ENCODE measurements at regions not wholly inside any gene's neighbourhood (a gene's known extent, or its start where the extent isn't known, plus 50 kb on each side); places are given as distances from the start of the nearest gene placed in this dataset.
"Not testable (repeated sequence)": the region's sequence is repeated elsewhere in the genome, so short reads cannot be mapped to it uniquely, and the experiment has no call there.

DNA sequence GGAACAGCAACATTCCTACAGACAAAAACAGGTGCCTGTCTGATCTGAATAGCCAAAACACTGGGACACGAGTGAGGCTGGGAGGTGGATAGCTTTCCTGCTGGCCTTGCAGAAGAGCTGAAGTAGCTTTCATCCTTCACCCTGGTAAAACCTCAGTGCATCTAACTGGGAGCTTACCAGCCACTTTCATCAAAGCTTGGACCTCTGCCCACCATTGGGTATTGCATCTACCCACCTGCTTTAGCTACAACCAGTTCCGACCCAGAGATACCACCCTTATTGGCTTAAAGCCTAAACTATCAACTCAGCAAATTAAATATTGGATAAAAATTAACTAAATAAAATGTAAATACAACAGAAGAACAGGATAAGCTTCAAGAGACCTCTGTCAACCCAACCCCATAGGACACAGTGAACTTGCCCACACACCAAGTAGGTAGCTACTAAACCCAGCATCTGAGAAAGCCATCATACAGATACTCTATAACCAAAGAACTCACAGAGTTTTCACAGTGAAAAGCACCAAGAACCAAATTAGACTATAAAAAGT lies 866.3 kb downstream of the FSCB start:
- FAIRE-seq, result no peak
- DNase-seq (ENCODE audit: low spot score in 2 of 2), result no peak

DNA sequence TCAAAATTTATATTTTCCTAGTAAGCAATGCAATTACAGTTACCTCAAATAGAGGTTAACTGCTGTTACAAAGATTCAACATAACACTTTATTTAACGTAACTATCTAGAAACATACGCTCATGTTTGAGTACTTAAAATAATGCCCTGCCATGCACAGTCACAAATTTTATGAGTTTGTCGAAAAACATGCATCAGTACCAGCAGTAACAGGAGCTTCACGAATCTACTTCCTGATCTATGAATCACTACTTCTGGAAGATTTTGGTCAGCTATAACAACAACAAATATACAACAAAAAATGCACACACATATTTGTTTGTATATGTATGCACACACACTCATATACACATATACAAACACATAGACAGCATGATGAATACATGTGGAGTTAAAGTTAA lies 881.8 kb downstream of the FSCB start:
- DNase-seq (ENCODE audit: low spot score in 2 of 2) (no peak), FAIRE-seq (no peak)

DNA sequence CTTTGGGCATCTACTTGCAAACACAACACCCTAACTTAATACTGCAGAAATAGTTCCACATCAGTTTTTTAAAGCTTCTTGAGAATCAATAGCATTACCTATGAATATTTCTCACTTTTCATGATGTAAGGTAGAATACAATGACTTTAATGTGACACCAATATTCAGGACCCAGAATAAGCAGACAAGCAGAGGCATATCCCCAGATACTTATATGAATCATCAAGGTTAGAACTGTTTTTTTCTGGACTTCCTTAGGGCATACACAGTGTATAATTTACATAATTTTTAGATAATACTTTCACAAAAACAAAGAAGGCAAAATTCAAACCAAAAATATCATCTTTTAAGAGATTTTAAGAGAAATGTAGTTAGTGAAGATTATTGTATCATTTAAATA lies 885.8 kb downstream of the FSCB start:
- FAIRE-seq (no peak), DNase-seq (ENCODE audit: low spot score in 2 of 2) (no peak)

DNA sequence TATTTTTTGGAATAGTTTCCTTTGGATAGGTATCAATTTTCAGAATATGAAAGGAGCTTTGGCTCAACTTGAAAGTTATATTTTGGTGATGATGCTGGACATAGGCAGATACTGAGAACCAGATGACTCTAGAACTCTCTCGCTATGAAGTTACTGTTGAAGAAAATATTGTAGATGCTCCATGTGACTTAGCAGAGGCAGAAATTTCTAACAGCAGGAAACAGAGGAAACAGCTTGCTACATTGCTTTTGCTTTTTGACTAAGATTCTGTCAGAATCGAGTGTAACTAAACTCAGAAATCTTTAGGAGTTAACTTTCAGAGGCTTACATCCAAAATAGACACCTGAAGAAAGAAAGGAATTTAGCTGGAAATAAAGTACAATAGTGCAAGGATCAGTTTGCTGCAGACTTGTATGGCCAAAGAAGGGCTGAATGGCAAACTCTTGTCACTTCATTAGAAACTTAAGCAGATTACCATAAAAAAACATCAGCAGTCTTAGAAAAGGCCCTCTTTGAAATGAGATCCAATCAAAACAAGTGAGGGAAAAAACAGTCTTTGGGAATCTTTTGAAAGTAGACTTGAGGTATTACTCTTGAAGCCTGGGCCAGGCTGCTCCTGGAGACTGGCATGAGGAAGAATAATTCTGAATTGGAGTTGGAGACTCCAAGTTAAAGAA lies 911.8 kb downstream of the FSCB start:
- no peak for FAIRE-seq
- no peak for DNase-seq (ENCODE audit: low spot score in 2 of 2)

DNA sequence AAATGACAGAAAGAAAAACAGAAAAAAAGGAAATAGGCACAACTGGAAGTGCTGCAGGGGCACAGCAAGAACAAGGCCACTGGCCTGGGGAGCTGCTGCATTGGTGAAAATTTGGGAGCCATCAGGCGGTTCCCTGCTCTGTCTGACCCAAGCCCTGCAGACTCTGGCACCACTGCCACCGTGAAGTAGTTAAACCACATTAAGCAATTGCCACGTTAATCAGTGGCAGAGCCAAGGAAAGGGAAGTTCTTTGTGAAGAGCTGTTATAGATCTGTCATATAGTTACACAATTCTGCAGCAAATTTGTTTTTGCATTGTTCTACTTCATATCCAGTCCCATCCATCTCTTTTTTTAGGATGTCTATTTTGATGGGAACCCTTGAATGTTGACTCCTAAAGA lies 915.3 kb downstream of the FSCB start:
- DNase-seq (ENCODE audit: low spot score in 2 of 2) (no peak), FAIRE-seq (no peak)

DNA sequence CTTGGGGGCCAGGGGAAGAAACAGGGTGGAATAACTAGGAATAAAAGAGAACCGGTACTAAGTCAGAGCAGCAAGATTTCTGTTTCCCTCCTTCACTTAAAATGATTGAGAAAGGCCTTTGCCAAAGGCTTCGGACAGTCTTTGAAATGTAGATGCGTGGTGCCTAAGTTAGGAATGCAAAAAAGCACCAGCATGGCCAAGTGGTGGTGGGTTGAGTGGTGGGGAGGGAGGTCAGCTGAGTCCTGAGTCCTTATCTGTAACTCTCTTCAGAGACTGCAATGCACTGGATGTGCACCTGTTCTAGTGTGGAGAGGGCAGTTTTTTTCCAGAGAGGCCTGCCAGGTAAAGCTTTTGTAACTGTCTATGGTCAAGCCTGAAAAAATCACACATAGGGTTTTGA lies 919.9 kb downstream of the FSCB start:
- FAIRE-seq (no peak), DNase-seq (ENCODE audit: low spot score in 2 of 2) (no peak)

DNA sequence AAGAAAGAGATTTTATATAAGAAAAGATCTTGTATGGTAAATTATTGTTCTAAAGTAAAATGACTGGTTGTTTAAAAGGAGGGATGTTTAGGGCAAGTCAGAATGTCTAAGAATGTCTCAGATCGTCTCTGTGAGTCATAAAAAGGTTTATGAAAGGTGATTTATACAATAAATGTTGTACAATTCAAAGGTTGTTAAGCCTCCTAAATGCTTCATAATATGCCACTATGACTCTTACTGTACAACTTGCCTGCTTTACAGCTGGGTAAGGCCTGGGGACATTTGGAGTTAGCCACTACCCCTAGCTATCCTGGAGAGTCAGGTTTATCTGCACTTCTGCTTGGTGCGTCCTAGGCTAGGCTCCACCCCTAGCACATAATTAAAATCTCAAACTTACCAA lies 927.4 kb downstream of the FSCB start:
- DNase-seq (ENCODE audit: low spot score in 2 of 2) (no peak), FAIRE-seq (no peak)

DNA sequence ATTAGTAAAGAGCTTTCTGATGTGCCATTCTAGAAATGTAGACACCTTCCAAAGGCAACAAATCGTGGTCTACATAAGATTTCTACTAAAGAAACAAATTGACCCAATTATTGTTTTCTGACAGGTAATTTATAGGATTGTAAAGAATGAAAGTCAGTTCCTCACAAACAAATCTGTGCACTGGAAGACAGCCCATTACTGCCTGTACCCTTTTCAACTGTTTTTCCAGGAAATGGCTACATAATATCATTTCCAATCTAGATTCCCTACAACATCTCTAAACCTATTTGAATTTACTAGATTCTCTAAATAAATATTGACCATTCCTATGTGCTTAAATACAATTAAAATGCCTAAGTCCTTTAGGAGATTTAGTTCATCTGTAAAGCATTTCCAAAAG lies 939.1 kb downstream of the FSCB start:
- no peak for DNase-seq (ENCODE audit: low spot score in 2 of 2)
- no peak for FAIRE-seq

DNA sequence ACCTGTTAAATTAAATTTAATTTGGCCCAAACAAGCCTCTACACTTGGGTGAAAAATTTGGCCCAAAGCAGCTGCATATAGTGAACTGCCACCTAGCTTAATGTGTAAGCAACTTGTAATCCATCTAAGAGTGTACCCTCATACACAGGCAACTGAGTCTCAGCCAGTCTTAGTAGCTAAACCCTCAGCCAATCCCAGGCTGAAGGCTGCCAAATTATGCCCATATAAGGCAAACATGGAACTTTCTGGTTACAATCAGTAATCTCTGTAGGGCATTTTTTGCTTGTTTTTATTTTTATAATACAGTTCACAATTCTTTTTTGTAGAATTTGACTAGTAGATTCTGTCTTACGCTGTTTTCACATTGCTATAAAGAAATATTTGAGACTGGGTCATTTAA lies 958.7 kb downstream of the FSCB start:
- DNase-seq (ENCODE audit: low spot score in 2 of 2) (no peak), FAIRE-seq (no peak)

DNA sequence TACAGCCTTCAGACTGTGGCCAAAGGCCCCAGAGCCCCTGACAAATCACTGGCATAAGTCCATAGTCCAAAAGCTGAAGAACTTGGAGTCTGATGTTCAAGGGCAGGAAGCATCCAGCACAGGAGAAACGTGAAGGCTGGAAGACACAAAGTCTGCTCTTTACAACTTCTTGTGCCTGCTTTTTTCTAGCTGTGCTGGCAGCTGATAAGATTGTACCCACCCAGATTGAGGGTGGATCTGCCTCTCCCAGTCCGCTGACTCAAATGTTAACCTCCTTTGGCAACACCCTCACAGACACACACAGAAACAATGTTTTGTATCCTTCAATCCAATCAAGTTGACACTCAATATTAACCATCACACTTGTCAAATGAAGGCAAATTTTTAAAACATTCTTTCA lies 959.5 kb downstream of the FSCB start:
- not testable (repeated sequence) for DNase-seq (ENCODE audit: low spot score in 2 of 2); FAIRE-seq

DNA sequence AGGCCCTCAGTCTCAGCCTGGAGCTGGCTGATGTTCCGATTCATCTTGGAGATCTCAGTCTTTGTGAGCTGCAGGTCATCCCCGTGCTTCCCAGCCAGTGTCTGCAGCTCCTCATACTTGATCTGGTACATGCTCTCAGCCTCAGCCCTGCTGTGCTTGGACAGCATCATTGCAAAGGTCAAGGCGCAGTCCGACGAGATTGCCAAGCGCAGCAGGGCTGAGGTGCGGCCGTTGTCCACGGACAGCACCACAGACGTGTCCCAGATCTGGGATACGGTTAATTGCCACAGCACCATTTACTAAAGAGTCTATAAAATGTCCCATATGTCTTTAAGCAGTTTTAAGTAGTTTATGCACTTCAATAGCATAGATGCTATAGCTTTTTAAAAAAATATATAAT lies 965.7 kb downstream of the FSCB start:
- DNase-seq (ENCODE audit: low spot score in 2 of 2), result no peak

DNA sequence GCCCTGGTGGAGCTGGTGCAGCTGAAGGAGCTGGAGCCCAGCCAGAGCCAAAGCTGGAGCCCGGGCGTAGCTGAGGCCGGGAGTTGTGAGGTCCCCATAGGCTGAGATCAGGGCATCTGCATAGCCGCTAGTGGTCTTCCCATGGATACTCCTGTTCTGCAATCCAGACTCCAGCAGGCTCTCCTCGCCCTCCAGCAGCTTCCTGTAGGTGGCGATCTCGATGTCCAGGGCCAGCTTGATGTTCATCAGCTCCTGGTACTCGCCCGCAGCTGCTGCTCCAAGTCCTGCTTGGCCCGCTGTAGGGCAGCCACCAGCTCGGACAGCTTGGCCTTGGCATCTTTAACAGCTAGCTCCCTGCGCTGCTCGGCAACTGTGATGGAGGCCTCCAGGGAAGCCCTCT lies 966.1 kb downstream of the FSCB start:
- no peak for FAIRE-seq
- no peak for DNase-seq (ENCODE audit: low spot score in 2 of 2)

More for the DNA sequence above, 965.7 kb downstream of the FSCB start:
- no peak for FAIRE-seq

DNA sequence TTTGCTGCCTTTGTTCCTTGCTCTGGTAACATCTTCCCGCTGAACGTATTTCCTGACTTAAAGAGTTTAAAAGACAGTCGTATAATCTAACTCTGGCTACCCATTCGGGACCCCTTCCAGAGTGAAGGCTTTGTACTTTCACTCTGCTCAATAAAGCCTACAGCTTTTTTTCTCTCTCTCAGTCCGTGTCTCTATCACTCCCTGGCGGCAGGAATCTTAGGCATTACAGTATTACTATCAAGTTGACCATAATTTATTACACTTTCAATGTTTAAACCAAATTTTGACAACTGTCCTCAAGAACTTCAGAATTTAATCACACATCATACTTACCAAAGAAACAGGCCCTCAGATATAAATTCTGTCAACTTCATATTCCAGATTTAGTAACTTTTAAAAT lies 967.9 kb downstream of the FSCB start:
- FAIRE-seq (no peak), DNase-seq (ENCODE audit: low spot score in 2 of 2) (no peak)

DNA sequence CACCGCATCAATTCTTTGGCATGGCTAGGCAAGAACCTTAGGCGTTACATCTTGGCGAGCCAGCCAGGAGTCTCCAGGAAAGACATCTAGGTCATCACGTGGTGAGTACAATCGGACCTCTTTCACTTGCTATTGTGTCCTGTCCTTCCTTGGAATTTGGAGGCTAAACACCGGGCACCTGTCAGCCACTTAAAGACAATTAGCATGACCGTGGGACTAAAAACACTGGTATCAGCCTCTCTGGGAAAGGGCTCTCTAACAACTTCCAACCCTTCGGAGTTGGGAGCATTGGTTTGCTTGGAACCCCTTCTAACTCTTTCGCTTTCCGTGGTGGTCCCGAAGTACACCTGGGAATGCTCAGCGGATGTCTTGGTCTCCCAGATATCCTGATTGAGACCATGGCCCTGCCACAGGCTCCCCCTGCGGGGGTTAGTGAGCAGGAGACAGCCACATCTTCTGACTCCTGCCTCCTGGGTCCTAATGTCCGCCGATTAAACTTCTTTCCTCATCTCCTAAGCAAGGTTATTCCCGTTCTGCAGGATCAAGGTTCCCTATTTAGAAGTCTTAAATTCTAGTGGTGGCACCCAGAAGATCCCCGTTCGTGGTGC lies 971.7 kb downstream of the FSCB start:
- no peak for DNase-seq (ENCODE audit: low spot score in 2 of 2)

DNA sequence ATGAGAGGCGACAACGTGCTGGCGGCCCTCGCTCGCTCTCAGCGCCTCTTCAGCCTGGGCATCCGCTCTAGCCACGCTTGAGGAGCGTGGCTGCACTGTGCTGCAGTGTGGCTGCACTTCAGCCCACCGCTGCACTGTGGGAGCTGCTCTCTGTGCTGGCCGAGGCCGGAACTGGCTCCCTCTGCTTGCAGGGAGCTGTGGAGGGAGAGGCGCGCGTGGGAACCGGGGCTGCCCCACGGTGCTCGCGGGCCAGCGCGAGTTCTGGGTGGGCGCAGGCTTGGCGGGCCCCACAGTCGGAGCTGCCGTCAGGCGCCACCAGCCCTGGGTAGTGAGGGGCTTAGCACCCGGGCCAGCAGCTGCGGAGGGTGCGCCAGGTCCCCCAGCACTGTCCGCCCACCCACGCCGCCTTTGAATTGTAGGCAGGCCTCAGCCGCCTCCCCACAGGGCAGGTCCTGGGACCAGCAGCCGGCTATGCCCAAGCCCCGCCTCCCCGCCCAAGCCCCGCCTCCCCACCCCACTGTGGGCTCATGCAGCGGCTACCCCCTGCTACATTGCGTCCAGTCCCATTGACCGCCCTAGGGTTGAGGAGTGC lies 974.2 kb downstream of the FSCB start:
- FAIRE-seq (no peak), DNase-seq (ENCODE audit: low spot score in 2 of 2) (no peak)

More for the DNA sequence above, 971.7 kb downstream of the FSCB start:
- FAIRE-seq, result no peak

DNA sequence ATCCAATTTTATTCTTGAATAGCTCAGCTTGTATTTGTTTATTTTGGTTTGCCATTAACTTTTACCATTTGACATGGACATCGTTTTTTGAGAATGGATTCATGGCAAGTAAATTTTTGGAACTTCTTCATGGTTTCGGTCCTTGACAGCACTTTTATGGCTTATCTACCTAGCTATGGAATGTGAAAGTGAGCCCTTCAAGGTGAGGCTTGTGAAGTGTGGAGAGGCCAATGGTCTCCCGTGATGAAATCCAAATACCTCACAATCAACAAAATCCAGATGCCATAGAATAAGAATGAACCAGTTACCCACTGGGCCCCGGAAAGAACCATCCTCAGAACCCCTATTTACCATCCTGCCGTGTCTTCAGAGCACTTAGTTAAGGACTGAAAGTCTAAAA lies 978.8 kb downstream of the FSCB start:
- no peak for DNase-seq (ENCODE audit: low spot score in 2 of 2)
- FAIRE-seq, result no peak

DNA sequence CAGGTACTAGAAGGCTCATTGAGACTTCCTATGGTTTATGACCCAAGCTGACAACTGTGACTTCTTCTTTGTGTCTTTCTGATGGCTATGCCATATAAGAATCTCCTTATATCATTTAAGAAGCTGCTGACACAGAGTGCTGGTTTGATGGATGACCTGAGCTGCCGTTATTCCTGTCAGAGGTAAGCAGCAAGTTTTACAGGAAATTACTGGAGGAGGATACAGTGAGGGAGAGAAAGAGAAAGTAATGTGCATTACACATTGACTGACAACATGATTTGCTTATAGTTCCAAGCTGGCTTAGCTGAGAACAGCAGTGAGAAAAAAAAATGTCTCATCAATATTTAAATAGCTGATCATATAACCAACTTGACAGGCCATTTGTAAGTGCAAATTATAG lies 981.4 kb downstream of the FSCB start:
- FAIRE-seq, result no peak
- DNase-seq (ENCODE audit: low spot score in 2 of 2), result no peak

DNA sequence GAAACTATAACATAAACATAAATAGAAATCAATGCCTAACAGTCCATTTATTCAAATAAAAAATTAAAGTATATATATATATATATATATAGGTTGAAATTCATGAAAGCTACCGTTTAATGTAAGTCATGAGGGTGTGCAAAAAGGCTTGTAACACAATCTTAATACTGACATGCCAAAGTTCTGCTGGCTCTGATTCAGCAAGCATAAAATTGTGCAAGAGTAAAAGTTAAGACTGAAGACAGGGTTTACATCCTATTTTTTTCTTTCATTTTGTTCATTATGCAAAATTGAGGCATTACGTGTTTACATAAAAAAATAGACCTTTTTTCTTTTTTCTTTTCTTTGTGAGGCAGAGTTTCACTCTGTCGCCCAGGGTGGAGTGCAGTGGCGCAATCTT lies 984.2 kb downstream of the FSCB start:
- FAIRE-seq (no peak), DNase-seq (ENCODE audit: low spot score in 2 of 2) (no peak)

DNA sequence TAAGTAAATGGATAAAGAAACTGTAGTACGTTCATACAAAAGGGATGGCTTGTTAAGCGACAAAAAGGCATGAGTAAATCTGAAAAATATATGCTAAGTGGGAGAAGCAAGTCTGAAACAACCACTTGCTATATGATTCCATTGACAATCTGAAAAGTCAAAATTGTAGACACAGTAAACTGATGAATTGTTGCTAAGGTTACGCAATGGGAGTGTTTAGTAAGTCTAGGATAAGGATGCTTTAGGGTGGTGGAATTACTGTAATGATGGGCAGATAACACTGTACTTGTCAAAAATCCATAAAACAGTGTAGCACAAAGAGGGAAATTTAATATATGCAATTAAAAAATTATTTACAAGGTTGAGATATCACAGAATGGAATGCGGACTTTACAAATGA lies 984.9 kb downstream of the FSCB start:
- FAIRE-seq (no peak), DNase-seq (ENCODE audit: low spot score in 2 of 2) (no peak)

DNA sequence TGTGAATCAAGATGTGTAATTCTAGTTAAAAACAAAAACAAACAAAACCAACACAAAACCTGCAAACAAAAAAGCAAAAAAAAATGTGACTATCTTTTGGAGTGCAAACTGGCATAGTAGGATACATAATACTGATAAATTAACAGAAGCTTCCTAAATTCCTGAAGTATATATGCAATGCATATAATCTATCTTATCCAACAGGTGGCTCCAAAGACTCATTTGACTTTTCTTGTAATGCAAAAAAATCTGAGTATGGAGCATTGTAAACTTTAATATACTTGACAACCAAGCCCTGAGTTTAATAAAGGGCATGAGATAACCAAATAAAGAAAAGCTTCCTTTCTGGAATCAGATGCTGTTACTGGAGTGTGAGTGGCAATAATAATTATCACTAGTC lies 1003.6 kb downstream of the FSCB start:
- DNase-seq (ENCODE audit: low spot score in 2 of 2) (no peak), FAIRE-seq (no peak)

DNA sequence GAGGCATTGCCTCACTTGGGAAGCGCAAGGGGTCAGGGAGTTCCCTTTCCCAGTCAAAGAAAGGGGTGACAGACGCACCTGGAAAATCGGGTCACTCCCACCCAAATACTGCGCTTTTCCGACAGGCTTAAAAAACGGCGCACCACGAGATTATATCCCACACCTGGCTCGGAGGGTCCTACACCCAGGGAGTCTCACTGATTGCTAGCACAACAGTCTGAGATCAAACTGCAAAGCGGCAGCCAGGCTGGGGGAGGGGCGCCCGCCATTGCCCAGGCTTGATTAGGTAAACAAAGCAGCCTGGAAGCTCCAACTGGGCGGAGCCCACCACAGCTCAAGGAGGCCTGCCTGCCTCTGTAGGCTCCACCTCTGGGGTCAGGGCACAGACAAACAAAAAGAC lies 1014.7 kb downstream of the FSCB start:
- not testable (repeated sequence) for DNase-seq (ENCODE audit: low spot score in 2 of 2); FAIRE-seq

DNA sequence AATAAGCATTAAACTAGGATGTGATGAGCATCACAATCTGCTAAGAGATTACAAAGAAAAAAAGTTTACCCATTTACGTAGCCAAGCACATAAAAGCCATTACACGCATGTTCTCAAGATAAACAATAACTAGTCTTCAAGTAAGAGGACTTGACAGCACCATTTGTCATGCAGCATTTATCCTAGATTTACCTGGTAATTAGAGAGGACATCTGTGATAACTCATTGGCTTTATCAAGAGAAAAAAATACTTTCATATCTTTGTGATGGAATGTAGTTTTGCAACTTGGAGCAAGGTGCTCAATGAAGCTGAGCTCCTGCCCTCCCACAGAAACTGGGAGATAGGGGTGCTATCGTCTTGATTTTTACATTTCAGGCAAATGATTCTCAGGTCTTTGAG lies 1023.7 kb downstream of the FSCB start:
- DNase-seq (ENCODE audit: low spot score in 2 of 2) (no peak), FAIRE-seq (no peak)
